Esophagus squamous epithelium (tissue), 5 donors: ENCODE measurements at regions not wholly inside any gene's neighbourhood (a gene's known extent, or its start where the extent isn't known, plus 50 kb on each side); places are given as distances from the start of the nearest gene placed in this dataset.

Experiments used
- DNase-seq: peaks from one replicate; lab custom pipeline; 2025; lab: John Stamatoyannopoulos, UW
- H3K27ac ChIP-seq, 4 donors: fragments of 200-600 bp; sonication (generic); one replicate each; pipeline ENCODE4 v1.5.1; 2016 to 2019; ENCODE audit warnings: mild to moderate bottlenecking in 1 of 4
- H3K27me3 ChIP-seq, 4 donors: fragments of 200-600 bp; sonication (generic); 1 replicate in 3 of 4; 2 replicates in 1 of 4; pipeline versions ENCODE4 v1.5.1 to v1.6.0; 2017 to 2021; ENCODE audit warnings: antibody characterized with exemption in 1 of 4
- H3K36me3 ChIP-seq, 3 donors: fragments of 200-600 bp; sonication (generic); one replicate each; pipeline ENCODE4 v1.5.1; 2016 to 2019
- H3K4me1 ChIP-seq, 3 donors: fragments of 200-600 bp; sonication (generic); one replicate each; pipeline ENCODE4 v1.5.1; 2017 to 2019
- H3K4me3 ChIP-seq, 4 donors: fragments of 200-600 bp; sonication (generic); 1 replicate in 3 of 4; 2 replicates in 1 of 4; pipeline ENCODE4 v1.5.1; 2016 to 2019; ENCODE audit warnings: mild to moderate bottlenecking in 2 of 4, moderate library complexity in 1 of 4
- H3K9me3 ChIP-seq, 3 donors: fragments of 200-600 bp; sonication (generic); one replicate each; pipeline ENCODE4 v1.5.1; 2016 to 2019
- POLR2A ChIP-seq, 4 donors: fragments of 450-650 bp; IDR thresholded peaks; one replicate each; pipeline ENCODE4 v1.6.1; 2017; ENCODE audit warnings: antibody characterized with exemption in 4 of 4, mild to moderate bottlenecking in 4 of 4, moderate library complexity in 3 of 4
- WGBS, 2 donors: methylation state at CpG; one replicate each; pipeline ENCODE4 v1.1.5; 2018; 5-methylcytosine and 5-hydroxymethylcytosine counted together
- intact Hi-C: fragments of 100-400 bp; cut with DNase I; formaldehyde crosslinking; loops from one replicate; pipeline ENCODE4 v1.15.0; 2022
- TF ChIP-seq, protein P1 (sequence below), 6 experiments: fragments of 450-650 bp in 4 of 6; fragments of 200-600 bp in 2 of 6; sonication (generic) in 2 of 6; IDR thresholded peaks; one replicate each; pipeline ENCODE4 v1.5.1; 2016 to 2019; ENCODE audit warnings: antibody characterized with exemption in 6 of 6, mild to moderate bottlenecking in 4 of 6, moderate library complexity in 4 of 6
- donor health status: DM: yes; HTN: yes; CAD: no.

DNA sequence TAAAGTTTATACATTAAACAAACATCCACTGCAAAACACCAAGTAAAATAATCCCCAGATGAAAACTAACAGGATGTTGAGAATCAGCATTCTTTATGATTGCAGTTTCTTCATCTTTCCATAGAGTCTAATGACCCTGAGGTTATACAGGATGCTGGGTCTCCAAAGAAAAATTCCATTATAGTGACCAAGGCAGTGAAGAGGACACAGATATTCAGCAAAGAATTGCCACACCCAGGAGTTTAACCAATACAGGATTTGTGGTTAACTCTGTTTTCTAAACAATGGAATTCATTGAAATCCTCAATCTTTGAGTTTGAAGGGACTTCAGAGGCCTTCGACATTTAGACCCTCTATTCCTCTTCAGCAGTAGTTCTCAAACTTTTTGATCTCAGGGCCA is 76.2 kb upstream of the ESX1 start:
- Histone ChIP-seq H3K27me3 (peaks cover 0 to 70% (median 3%) of the 10 kb centered on the region in 4 donors), H3K4me3 (no peak overlapping the region), H3K4me1 (no peaks in the 10 kb centered on the region), H3K9me3 (no peaks in the 10 kb centered on the region), H3K36me3 (no peaks in the 10 kb centered on the region), H3K27ac (no peak overlapping the region)
- no peak for DNase-seq
- TF ChIP-seq, protein P1, sequence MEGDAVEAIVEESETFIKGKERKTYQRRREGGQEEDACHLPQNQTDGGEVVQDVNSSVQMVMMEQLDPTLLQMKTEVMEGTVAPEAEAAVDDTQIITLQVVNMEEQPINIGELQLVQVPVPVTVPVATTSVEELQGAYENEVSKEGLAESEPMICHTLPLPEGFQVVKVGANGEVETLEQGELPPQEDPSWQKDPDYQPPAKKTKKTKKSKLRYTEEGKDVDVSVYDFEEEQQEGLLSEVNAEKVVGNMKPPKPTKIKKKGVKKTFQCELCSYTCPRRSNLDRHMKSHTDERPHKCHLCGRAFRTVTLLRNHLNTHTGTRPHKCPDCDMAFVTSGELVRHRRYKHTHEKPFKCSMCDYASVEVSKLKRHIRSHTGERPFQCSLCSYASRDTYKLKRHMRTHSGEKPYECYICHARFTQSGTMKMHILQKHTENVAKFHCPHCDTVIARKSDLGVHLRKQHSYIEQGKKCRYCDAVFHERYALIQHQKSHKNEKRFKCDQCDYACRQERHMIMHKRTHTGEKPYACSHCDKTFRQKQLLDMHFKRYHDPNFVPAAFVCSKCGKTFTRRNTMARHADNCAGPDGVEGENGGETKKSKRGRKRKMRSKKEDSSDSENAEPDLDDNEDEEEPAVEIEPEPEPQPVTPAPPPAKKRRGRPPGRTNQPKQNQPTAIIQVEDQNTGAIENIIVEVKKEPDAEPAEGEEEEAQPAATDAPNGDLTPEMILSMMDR (IDR thresholded peaks at IDR 0.05): no peak
- TF ChIP-seq POLR2A (IDR thresholded peaks at IDR 0.05): no peak
- intact Hi-C loops: no loop called here
- 74 to 75% methylated on average over 1 of the region's 1 CpG for WGBS, 2 donors

DNA sequence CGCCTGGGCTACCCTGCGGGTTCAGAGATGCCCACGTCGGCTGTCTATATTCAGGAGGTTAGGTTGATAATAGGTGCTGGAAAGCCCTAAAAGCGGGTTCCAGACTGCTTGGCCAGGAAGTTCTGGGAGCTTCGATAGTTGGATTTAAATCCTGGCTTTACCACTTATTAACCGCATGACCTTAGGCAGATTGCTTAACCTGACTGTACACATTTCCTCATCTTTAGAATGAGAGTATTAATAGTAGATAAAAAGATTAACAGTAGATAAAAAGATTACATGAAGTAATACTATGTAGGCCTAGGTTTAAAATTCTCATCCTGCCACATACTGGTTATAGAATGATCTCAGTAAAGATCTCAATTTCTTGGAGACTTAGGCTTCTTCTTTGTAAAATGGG is 75.0 kb upstream of the ESX1 start:
- Histone ChIP-seq H3K27ac (no peak overlapping the region), H3K36me3 (no peaks in the 10 kb centered on the region), H3K9me3 (no peaks in the 10 kb centered on the region), H3K4me3 (no peak overlapping the region), H3K4me1 (no peaks in the 10 kb centered on the region), H3K27me3 (peaks cover 0 to 70% (median 0%) of the 10 kb centered on the region in 4 donors)
- 69 to 83% methylated on average over 2 to 7 of the region's 7 CpGs for WGBS, 2 donors
- intact Hi-C loops: no loop called here
- DNase-seq: no peak
- TF ChIP-seq, protein P1 (IDR thresholded peaks at IDR 0.05): no peak

DNA sequence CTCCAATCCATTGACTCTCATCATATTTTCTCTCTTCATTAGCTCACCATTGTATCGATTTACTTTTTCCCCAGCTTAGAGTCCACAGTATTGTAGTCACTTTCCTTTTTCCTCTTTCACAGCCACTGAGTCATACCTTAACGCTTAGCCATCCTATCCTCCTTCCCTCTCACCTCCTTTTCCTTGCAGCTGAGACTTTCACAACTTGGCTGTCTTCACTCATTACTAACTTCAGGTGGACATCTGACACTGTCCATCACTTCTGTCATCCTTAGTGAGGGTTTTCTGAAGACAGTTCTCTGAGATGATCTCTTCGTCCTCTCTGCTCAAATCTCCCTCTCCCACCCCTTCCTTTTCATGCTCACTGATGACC is 70.5 kb upstream of the ESX1 start:
- Histone ChIP-seq H3K27ac (no peak overlapping the region), H3K9me3 (no peaks in the 10 kb centered on the region), H3K27me3 (peaks cover 0 to 67% (median 1%) of the 10 kb centered on the region in 4 donors), H3K4me3 (no peak overlapping the region), H3K36me3 (no peaks in the 10 kb centered on the region), H3K4me1 (no peaks in the 10 kb centered on the region)
- 53 to 62% methylated on average over 3 of the region's 3 CpGs for WGBS, 2 donors
- DNase-seq: no peak
- no peak for TF ChIP-seq POLR2A (IDR thresholded peaks at IDR 0.05)
- TF ChIP-seq, protein P1 (IDR thresholded peaks at IDR 0.05): no peak
- intact Hi-C loops: no loop called here

DNA sequence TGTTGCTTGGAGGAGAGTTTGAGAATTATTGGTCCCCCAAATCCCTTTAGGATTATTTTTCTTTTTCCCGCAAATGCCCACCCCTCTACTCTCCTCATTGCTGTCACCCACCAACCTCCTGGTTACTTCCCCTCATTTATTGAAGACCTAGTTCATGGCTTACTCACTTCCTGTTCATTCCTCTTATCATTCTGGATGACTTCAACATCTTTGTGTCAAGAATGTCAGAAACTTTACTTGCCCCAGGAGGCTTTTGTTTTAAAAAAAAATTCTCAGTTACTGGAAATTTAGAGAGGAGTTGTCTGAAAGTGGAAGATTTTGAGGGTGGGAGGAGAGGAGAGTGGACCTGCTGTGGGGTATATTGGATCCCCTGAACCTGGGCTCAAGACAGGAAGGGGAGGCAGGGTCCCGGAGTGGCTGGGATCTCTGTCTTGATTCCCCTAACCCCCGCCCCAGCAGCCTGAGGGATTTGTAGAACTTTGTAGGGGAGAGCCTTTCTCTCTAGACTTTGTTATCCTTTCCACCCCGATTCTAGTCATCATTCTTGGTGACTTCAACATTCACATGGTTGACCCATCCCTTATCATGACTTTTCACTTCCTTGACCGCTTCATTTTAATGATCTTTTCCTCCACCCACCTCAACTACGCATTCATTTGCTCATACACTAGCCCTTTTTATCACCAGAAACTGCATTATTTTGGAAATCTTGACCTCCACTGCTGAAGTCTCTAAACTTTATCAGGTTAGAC is 69.9 kb upstream of the ESX1 start:
- TF ChIP-seq, protein P1 (IDR thresholded peaks at IDR 0.05): no peak
- no peak for TF ChIP-seq POLR2A (IDR thresholded peaks at IDR 0.05)
- DNase-seq: no peak
- Histone ChIP-seq H3K9me3 (no peaks in the 10 kb centered on the region), H3K36me3 (no peaks in the 10 kb centered on the region), H3K4me3 (no peak overlapping the region), H3K27ac (no peak overlapping the region), H3K4me1 (no peaks in the 10 kb centered on the region), H3K27me3 (peaks cover 0 to 67% (median 1%) of the 10 kb centered on the region in 4 donors)
- intact Hi-C loops: no loop called here
- 86 to 89% methylated on average over 6 of the region's 6 CpGs for WGBS, 2 donors

DNA sequence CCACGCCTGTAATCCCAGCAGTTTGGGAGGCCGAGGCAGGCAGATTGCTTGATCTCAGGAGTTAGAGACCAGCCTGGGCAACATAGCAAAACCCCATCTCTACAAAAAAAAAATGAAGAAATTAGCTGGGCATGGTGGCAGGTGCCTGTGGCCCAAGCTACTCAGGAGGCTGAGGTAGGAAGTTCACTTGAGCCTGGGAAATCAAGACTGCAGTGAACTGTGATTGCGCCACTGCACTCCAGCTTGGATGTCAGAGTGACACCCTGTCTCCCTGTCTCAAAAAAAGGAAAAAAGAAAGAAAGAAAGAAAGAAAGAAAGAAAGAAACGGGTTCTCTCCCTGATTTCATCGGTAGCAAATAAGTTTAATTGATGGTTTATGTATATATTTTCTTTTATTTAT is 64.6 kb upstream of the ESX1 start:
- 80 to 82% methylated on average over 5 of the region's 5 CpGs for WGBS, 2 donors
- Histone ChIP-seq H3K27me3 (peaks cover 0 to 53% (median 3%) of the 10 kb centered on the region in 4 donors), H3K36me3 (no peaks in the 10 kb centered on the region), H3K4me1 (peaks cover 0 to 10% (median 0%) of the 10 kb centered on the region in 3 donors), H3K27ac (no peak overlapping the region), H3K9me3 (no peaks in the 10 kb centered on the region), H3K4me3 (no peak overlapping the region)
- TF ChIP-seq, protein P1 (IDR thresholded peaks at IDR 0.05): no peak
- TF ChIP-seq POLR2A (IDR thresholded peaks at IDR 0.05): no peak
- intact Hi-C loops: no loop called here
- no peak for DNase-seq
